ENCODE measurements at regions not wholly inside any gene's neighbourhood (a gene's known extent, or its start where the extent isn't known, plus 50 kb on each side); places are given as distances from the start of the nearest gene placed in this dataset.

- TF ChIP-seq CTCF (conservative IDR thresholded peaks at IDR 0.05; ENCODE audit: low read length), result no peak
- no peak for TF ChIP-seq EZH2phosphoT487 (IDR thresholded peaks at IDR 0.05; ENCODE audit: borderline replicate concordance, low read depth, low read length)
These were observed 105.3 kb upstream of the OLIG2 start for GRCh38 chr21:32920474-32920873.
